K562 (cell line): ENCODE measurements at regions not wholly inside any gene's neighbourhood (a gene's known extent, or its start where the extent isn't known, plus 50 kb on each side); places are given as distances from the start of the nearest gene placed in this dataset.

Experiments
- ETV1 ChIP-seq: fragments of 450-650 bp; conservative IDR thresholded peaks from 2 replicates; pipeline ENCODE4 v1.6.1; 2016; ENCODE audit warnings: missing genetic modification characterization, control low read depth, low read depth, missing compliant biosample characterization
- PHF8 ChIP-seq: fragments of 200-600 bp; sonication (generic); IDR thresholded peaks from 2 replicates; pipeline ENCODE4 v1.6.1; 2012; ENCODE audit warnings: mixed run types, mild to moderate bottlenecking, inconsistent platforms, low read length, moderate library complexity, borderline replicate concordance
- POLR2A ChIP-seq: fragments of 450-650 bp; conservative IDR thresholded peaks from 2 replicates; pipeline ENCODE4 v1.6.1; 2016
- SMARCC2 ChIP-seq: fragments of 450-650 bp; IDR thresholded peaks from 2 replicates; pipeline ENCODE4 v1.6.1; 2017; ENCODE audit warnings: antibody characterized with exemption, moderate library complexity, mild to moderate bottlenecking, low read depth
- TCF7L2 ChIP-seq: fragments of 150-350 bp; IDR thresholded peaks from 2 replicates; pipeline ENCODE4 v1.6.1; 2016; ENCODE audit warnings: low read depth, mild to moderate bottlenecking, low read length, moderate library complexity
- TF ChIP-seq, protein P1 (sequence below): fragments of 200-800 bp; sonication (Bioruptor generic); IDR thresholded peaks from 2 replicates; pipeline ENCODE4 v1.6.1; 2017; ENCODE audit warnings: missing genetic modification characterization, missing compliant biosample characterization

DNA sequence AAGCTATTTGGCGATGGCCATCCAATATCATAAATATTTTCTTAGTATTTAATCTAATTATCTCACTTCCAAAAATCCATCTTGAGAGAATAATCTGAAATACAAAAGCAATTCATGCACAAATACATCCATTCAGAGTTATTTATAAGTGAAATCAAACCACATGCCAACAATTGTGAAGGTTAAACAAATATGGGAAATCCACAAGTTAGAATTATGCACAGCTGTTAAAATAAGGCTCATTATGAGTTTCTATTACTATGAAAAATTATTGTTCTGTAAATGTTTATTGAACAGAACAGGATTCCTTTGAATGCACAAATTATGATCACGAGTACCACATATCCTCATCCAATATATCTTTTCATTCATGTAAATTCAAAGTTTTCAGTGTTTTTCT, 267.7 kb downstream of the PLOD2 start:
- TF ChIP-seq SMARCC2 (no peak), PHF8 (no peak), ETV1 (no peak), TCF7L2 (no peak), POLR2A (no peak)
- TF ChIP-seq, protein P1, sequence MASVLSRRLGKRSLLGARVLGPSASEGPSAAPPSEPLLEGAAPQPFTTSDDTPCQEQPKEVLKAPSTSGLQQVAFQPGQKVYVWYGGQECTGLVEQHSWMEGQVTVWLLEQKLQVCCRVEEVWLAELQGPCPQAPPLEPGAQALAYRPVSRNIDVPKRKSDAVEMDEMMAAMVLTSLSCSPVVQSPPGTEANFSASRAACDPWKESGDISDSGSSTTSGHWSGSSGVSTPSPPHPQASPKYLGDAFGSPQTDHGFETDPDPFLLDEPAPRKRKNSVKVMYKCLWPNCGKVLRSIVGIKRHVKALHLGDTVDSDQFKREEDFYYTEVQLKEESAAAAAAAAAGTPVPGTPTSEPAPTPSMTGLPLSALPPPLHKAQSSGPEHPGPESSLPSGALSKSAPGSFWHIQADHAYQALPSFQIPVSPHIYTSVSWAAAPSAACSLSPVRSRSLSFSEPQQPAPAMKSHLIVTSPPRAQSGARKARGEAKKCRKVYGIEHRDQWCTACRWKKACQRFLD (CRISPR knock-in tag) = no peak
